ENCODE measurements at regions not wholly inside any gene's neighbourhood (a gene's known extent, or its start where the extent isn't known, plus 50 kb on each side); places are given as distances from the start of the nearest gene placed in this dataset.

DNA sequence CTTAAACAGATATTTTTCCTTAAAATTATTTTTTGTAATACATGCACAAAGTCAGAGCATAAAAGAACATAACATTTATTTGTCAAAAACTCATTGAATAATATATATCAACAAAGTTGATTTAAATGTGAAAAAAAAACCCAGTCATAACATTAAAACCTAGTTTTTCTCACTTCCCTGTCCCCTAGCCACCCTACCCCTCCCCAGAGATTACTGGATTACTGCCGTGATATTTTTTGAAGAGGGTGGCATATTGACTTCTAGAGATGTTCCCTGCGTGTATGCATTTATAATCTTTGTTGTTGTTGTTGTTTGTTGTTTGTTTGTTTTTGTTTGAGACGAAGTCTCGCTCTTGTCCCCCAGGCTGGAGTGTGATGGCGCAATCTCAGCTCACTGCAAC lies 52.4 kb upstream of the ARMC2 start:
- no peak for TF ChIP-seq GATA3 (IDR thresholded peaks at IDR 0.05; ENCODE audit: low read depth, low read length)
- TF ChIP-seq GATA2 (IDR thresholded peaks at IDR 0.05; ENCODE audit: low read depth, low read length) = no peak

Measured in SH-SY5Y (cell line).